Right lobe of liver (tissue), 4 donors: ENCODE measurements at regions not wholly inside any gene's neighbourhood (a gene's known extent, or its start where the extent isn't known, plus 50 kb on each side); places are given as distances from the start of the nearest gene placed in this dataset.

Source experiments
- POLR2A ChIP-seq: fragments of 450-650 bp; IDR thresholded peaks from one replicate; pipeline ENCODE4 v1.6.1; 2017; ENCODE audit warnings: antibody characterized with exemption, mild to moderate bottlenecking
- TF ChIP-seq, protein P1 (sequence below), 4 donors: fragments of 200-600 bp in 3 of 4; fragments of 450-650 bp in 1 of 4; IDR thresholded peaks; one replicate each; pipeline versions ENCODE4 v1.5.1 to v1.8.0; 2016 to 2022; ENCODE audit warnings: antibody characterized with exemption in 4 of 4, mild to moderate bottlenecking in 2 of 4
- donor health status: DM: no; HTN: no; CAD: no.
- donor health status: DM: no; HTN: no; CAD: no.
- donor health status: DM: no; HTN: yes; CAD: no.

DNA sequence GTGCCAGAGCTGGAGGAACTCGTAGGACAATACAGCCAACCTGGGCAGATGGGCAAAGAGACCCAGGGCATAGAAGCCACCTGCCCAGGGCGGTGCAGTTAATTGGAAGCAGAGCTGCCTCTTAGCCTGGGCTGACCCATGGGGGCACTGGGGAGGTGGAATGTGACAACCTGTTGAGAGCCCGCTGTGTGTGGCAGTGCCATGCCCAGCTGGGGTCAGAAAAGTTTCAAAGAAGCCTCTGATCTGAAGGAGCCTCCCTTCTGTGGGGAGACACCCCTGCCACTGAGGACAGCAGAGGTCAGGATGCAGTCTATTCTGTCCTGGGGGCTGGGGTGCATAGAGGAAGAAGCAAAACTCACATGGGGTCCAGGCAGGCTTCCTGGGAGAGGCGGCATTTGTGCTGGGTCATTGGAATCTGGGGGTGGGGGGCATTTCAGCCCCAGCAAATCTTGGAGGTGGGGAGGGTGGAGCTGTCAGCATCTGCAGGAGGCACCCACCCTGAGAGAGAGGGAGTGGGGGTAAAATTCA lies 176.1 kb upstream of the CIBAR2 start:
- TF ChIP-seq, protein P1, sequence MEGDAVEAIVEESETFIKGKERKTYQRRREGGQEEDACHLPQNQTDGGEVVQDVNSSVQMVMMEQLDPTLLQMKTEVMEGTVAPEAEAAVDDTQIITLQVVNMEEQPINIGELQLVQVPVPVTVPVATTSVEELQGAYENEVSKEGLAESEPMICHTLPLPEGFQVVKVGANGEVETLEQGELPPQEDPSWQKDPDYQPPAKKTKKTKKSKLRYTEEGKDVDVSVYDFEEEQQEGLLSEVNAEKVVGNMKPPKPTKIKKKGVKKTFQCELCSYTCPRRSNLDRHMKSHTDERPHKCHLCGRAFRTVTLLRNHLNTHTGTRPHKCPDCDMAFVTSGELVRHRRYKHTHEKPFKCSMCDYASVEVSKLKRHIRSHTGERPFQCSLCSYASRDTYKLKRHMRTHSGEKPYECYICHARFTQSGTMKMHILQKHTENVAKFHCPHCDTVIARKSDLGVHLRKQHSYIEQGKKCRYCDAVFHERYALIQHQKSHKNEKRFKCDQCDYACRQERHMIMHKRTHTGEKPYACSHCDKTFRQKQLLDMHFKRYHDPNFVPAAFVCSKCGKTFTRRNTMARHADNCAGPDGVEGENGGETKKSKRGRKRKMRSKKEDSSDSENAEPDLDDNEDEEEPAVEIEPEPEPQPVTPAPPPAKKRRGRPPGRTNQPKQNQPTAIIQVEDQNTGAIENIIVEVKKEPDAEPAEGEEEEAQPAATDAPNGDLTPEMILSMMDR (IDR thresholded peaks at IDR 0.05), result no peak
- no peak for TF ChIP-seq POLR2A
